B cell (primary cell): ENCODE measurements at regions not wholly inside any gene's neighbourhood (a gene's known extent, or its start where the extent isn't known, plus 50 kb on each side); places are given as distances from the start of the nearest gene placed in this dataset.

Source experiments
- ATAC-seq: fragments of 200-7000 bp; cut with Tn5 transposase; one replicate; pipeline ENCODE4 v1.10.0; 2021; ENCODE audit warnings: low read depth, mild to moderate bottlenecking, moderate number of reproducible peaks, moderate library complexity
- CTCF ChIA-PET: fragments of 350-600 bp; sonication (Branson Sonifier 250); formaldehyde crosslinking; loops from one replicate; lab custom pipeline; 2021; ENCODE audit warnings: antibody characterized with exemption, inconsistent platforms; lab: Charles Lee
- POLR2A ChIA-PET: fragments of 350-600 bp; sonication (Branson Sonifier 250); formaldehyde crosslinking; loops from one replicate; lab custom pipeline; 2021; ENCODE audit warnings: antibody characterized with exemption; lab: Charles Lee
- DNase-seq: peaks from one replicate; pipeline ENCODE4 v3.0.0; 2013
- H2AFZ ChIP-seq: 2 replicates; pipeline ENCODE4 v1.6.1; 2012; ENCODE audit warnings: mild to moderate bottlenecking, low read depth, low read length; ENCODE audit not compliant: insufficient read depth, poor library complexity, severe bottlenecking
- H3K27ac ChIP-seq, 2 donors: 1 replicate in 1 of 2; 2 replicates in 1 of 2; pipeline ENCODE4 v1.5.1; 2012 to 2013; ENCODE audit warnings: low read length in 2 of 2, mild to moderate bottlenecking in 2 of 2, moderate library complexity in 1 of 2
- H3K27me3 ChIP-seq, 4 experiments: fragments of 200-600 bp in 1 of 4; sonication (generic) in 1 of 4; replicated peaks in 1 of 4; 1 replicate in 2 of 4; 2 replicates in 2 of 4; pipeline versions ENCODE4 v1.6.1 to v1.7.0; 2013 to 2016; ENCODE audit warnings: low read length in 3 of 4, mild to moderate bottlenecking in 2 of 4, mixed read lengths in 1 of 4, moderate library complexity in 1 of 4; ENCODE audit not compliant: insufficient read depth in 4 of 4, control insufficient read depth in 3 of 4; ENCODE audit errors: control extremely low read depth in 1 of 4
- H3K36me3 ChIP-seq, 2 experiments: replicated peaks in 1 of 2; 1 replicate in 1 of 2; 2 replicates in 1 of 2; pipeline versions ENCODE4 v1.6.1 to v1.7.1; 2013; ENCODE audit warnings: low read length in 1 of 2; ENCODE audit not compliant: insufficient read depth in 2 of 2, control insufficient read depth in 1 of 2; ENCODE audit errors: control extremely low read depth in 1 of 2, extremely low read depth in 1 of 2
- H3K4me1 ChIP-seq, 2 donors: fragments of 200-600 bp in 1 of 2; sonication (generic) in 1 of 2; 1 replicate in 1 of 2; 2 replicates in 1 of 2; pipeline versions ENCODE4 v1.5.1 to v1.6.1; 2013 to 2017; ENCODE audit warnings: low read length in 2 of 2; ENCODE audit not compliant: control insufficient read depth in 2 of 2, insufficient read depth in 2 of 2
- H3K4me2 ChIP-seq: replicated peaks from 2 replicates; pipeline ENCODE3; 2012; ENCODE audit warnings: mild to moderate bottlenecking, low read depth, low read length; ENCODE audit not compliant: poor library complexity, severe bottlenecking
- H3K4me3 ChIP-seq, 5 experiments: fragments of 200-600 bp in 1 of 5; sonication (generic) in 1 of 5; 1 replicate in 3 of 5; 2 replicates in 2 of 5; pipeline versions ENCODE4 v1.5.1 to v1.7.0; 2011 to 2016; ENCODE audit warnings: low read length in 4 of 5, mild to moderate bottlenecking in 4 of 5, low read depth in 2 of 5, control low read depth in 1 of 5, moderate library complexity in 1 of 5; ENCODE audit not compliant: insufficient read depth in 1 of 5; ENCODE audit errors: control extremely low read depth in 1 of 5, extremely low read depth in 1 of 5
- H3K79me2 ChIP-seq: fragments of 200-600 bp; sonication (generic); one replicate; pipeline ENCODE4 v1.6.0; 2016; ENCODE audit warnings: low read length; ENCODE audit not compliant: control insufficient read depth, insufficient read depth
- H3K9ac ChIP-seq: fragments of 200-600 bp; sonication (generic); 2 replicates; pipeline ENCODE4 v1.6.1; 2017; ENCODE audit warnings: mild to moderate bottlenecking, low read length, moderate library complexity
- H3K9me3 ChIP-seq, 3 donors: one replicate each; pipeline versions ENCODE4 v1.6.1 to v1.7.1; 2013; ENCODE audit warnings: low read length in 2 of 3; ENCODE audit not compliant: control insufficient read depth in 2 of 3, insufficient read depth in 1 of 3; ENCODE audit errors: control extremely low read depth in 1 of 3
- H4K20me1 ChIP-seq: 2 replicates; pipeline ENCODE4 v1.6.0; 2012; ENCODE audit warnings: mild to moderate bottlenecking, low read length; ENCODE audit not compliant: insufficient read depth, control insufficient read depth, poor library complexity, severe bottlenecking
- H3K27ac Mint-ChIP-seq: one replicate; pipeline ENCODE4 v1.8.0; 2021; ENCODE audit warnings: mixed read lengths
- H3K27me3 Mint-ChIP-seq: one replicate; pipeline ENCODE4 v1.8.0; 2021; ENCODE audit warnings: mixed read lengths
- H3K4me1 Mint-ChIP-seq: one replicate; pipeline ENCODE4 v1.8.0; 2021; ENCODE audit warnings: mixed read lengths
- H3K4me3 Mint-ChIP-seq: one replicate; pipeline ENCODE4 v1.8.0; 2021; ENCODE audit warnings: mixed read lengths
- H3K9me3 Mint-ChIP-seq: one replicate; pipeline ENCODE4 v1.8.0; 2022; ENCODE audit warnings: mixed read lengths; ENCODE audit not compliant: insufficient read depth
- EZH2 ChIP-seq: IDR thresholded peaks from 2 replicates; pipeline ENCODE4 v1.6.1; 2012; ENCODE audit warnings: borderline replicate concordance, low read depth, mild to moderate bottlenecking, moderate library complexity, low read length; ENCODE audit not compliant: insufficient read depth, poor library complexity, severe bottlenecking
- WGBS: methylation state at CpG from one replicate; pipeline ENCODE4 v1.1.5; 2013; ENCODE audit warnings: missing lambda C conversion rate; ENCODE audit not compliant: insufficient coverage; 5-methylcytosine and 5-hydroxymethylcytosine counted together
- intact Hi-C: fragments of 100-400 bp; cut with micrococcal nuclease; formaldehyde crosslinking; loops from one replicate; pipeline ENCODE4 v1.10.0; 2022
- TF ChIP-seq, protein P1 (sequence below): fragments of 200-600 bp; IDR thresholded peaks from one replicate; pipeline ENCODE4 v1.8.0; 2022; ENCODE audit warnings: antibody characterized with exemption, mild to moderate bottlenecking

DNA sequence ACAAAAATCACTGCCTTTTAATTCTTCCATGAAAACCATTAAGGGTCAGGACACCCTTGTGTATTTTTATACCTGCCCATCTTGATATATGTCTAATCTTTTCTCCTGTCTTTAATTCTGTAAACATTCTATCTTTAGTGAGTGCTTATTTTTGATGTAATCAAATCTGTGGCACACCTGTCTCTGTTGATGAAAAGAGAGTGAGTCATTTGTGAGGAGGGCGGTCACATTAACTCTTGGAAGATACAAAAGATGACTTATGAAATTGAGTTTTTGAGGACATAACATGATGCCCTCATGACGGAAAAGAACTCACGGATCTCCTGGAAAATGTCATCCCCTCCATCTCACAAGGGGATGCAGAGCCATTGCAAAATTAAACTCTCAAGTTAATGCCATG lies 206.5 kb upstream of the PGR start:
- Mint-ChIP-seq H3K27me3 (no peaks in the 10 kb centered on the region), H3K9me3 (peaks cover 7% of the 10 kb centered on the region), H3K27ac (no peak overlapping the region), H3K4me1 (no peaks in the 10 kb centered on the region), H3K4me3 (no peak overlapping the region)
- no CpG with 5 or more reads among the region's 3 CpGs for WGBS
- H3K4me2 ChIP-seq = no peak overlapping the region
- TF ChIP-seq, protein P1, sequence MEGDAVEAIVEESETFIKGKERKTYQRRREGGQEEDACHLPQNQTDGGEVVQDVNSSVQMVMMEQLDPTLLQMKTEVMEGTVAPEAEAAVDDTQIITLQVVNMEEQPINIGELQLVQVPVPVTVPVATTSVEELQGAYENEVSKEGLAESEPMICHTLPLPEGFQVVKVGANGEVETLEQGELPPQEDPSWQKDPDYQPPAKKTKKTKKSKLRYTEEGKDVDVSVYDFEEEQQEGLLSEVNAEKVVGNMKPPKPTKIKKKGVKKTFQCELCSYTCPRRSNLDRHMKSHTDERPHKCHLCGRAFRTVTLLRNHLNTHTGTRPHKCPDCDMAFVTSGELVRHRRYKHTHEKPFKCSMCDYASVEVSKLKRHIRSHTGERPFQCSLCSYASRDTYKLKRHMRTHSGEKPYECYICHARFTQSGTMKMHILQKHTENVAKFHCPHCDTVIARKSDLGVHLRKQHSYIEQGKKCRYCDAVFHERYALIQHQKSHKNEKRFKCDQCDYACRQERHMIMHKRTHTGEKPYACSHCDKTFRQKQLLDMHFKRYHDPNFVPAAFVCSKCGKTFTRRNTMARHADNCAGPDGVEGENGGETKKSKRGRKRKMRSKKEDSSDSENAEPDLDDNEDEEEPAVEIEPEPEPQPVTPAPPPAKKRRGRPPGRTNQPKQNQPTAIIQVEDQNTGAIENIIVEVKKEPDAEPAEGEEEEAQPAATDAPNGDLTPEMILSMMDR = no peak
- TF ChIP-seq EZH2 = no peak
- ChIA-PET CTCF (no interaction called here), POLR2A (no interaction called here)
- H3K9ac ChIP-seq = no peak overlapping the region
- H3K4me3 ChIP-seq = no peak overlapping the region
- H2AFZ ChIP-seq = no peak overlapping the region
- ATAC-seq (no peak), DNase-seq (no peak)
- intact Hi-C loops = no loop called here
- H3K27me3 ChIP-seq = no peaks in the 10 kb centered on the region
- H3K36me3 ChIP-seq = no peaks in the 10 kb centered on the region
- no peak overlapping the region for H3K27ac ChIP-seq
- no peaks in the 10 kb centered on the region for H3K9me3 ChIP-seq
- no peaks in the 10 kb centered on the region for H3K4me1 ChIP-seq
- no peaks in the 10 kb centered on the region for H4K20me1 ChIP-seq
- H3K79me2 ChIP-seq = no peaks in the 10 kb centered on the region

DNA sequence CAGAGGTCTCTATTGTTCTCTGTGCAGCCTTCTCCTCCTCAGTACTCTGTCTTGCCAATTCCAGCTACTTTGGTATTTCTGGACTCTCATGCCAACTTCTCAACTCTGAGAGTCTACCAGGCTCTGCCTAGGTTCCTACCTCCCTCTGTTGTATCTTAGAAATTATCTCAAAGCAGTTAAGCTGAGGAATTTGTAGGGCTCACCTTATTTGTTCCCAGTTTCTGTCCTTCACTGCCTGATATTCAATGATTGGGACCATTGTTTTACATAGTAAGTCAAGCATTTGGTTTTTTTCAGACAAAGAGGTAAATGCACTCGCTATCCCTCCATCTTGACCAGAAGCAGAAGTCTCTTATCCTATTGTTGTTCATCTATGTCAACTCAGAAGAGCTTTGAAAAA lies 205.0 kb upstream of the PGR start:
- Histone ChIP-seq H3K36me3 (no peaks in the 10 kb centered on the region), H3K9me3 (no peaks in the 10 kb centered on the region), H4K20me1 (no peaks in the 10 kb centered on the region), H3K4me1 (no peaks in the 10 kb centered on the region), H3K4me3 (no peak overlapping the region), H3K79me2 (no peaks in the 10 kb centered on the region), H3K27me3 (no peaks in the 10 kb centered on the region), H3K27ac (no peak overlapping the region), H3K4me2 (no peak overlapping the region), H2AFZ (no peak overlapping the region), H3K9ac (no peak overlapping the region)
- Mint-ChIP-seq H3K4me1 (no peaks in the 10 kb centered on the region), H3K4me3 (no peak overlapping the region), H3K27me3 (no peaks in the 10 kb centered on the region), H3K27ac (no peak overlapping the region), H3K9me3 (peaks cover 7% of the 10 kb centered on the region)
- intact Hi-C loops = no loop called here
- no CpG with 5 or more reads among the region's 1 CpG for WGBS
- ChIA-PET POLR2A (no interaction called here), CTCF (no interaction called here)
- DNase-seq = no peak
- TF ChIP-seq, protein P1 = no peak
- TF ChIP-seq EZH2 = no peak
- no peak for ATAC-seq
